ENCODE measurements at regions not wholly inside any gene's neighbourhood (a gene's known extent, or its start where the extent isn't known, plus 50 kb on each side); places are given as distances from the start of the nearest gene placed in this dataset.

- no peak for DNase-seq (ENCODE audit: low spot score)
- no peak for TF ChIP-seq CTCF (IDR thresholded peaks at IDR 0.05; ENCODE audit: extremely low read depth, missing control alignments)
These were observed 411.7 kb upstream of the MYT1L start for GRCh38 chr2:2742726-2743125.

GRCh38 chr2:2740238-2740775, 409.2 kb upstream of the MYT1L start:
- no peak for DNase-seq (ENCODE audit: low spot score)
- no peak for TF ChIP-seq CTCF (IDR thresholded peaks at IDR 0.05; ENCODE audit: extremely low read depth, missing control alignments)

GRCh38 chr2:2739231-2739795, 408.2 kb upstream of the MYT1L start:
- no peak for DNase-seq (ENCODE audit: low spot score)
- TF ChIP-seq CTCF (IDR thresholded peaks at IDR 0.05; ENCODE audit: extremely low read depth, missing control alignments) = no peak

GRCh38 chr2:2738684-2739083, 407.6 kb upstream of the MYT1L start:
- no peak for TF ChIP-seq CTCF (IDR thresholded peaks at IDR 0.05; ENCODE audit: extremely low read depth, missing control alignments)
- no peak for DNase-seq (ENCODE audit: low spot score)

GRCh38 chr2:2738276-2738675, 407.2 kb upstream of the MYT1L start:
- DNase-seq (ENCODE audit: low spot score) = no peak
- no peak for TF ChIP-seq CTCF (IDR thresholded peaks at IDR 0.05; ENCODE audit: extremely low read depth, missing control alignments)

- TF ChIP-seq CTCF (IDR thresholded peaks at IDR 0.05; ENCODE audit: extremely low read depth, missing control alignments) = no peak
These were observed 404.0 kb upstream of the MYT1L start for GRCh38 chr2:2735041-2735440.

GRCh38 chr2:2734308-2734707, 403.2 kb upstream of the MYT1L start:
- no peak for DNase-seq (ENCODE audit: low spot score)
- no peak for TF ChIP-seq CTCF (IDR thresholded peaks at IDR 0.05; ENCODE audit: extremely low read depth, missing control alignments)

More at GRCh38 chr2:2735041-2735440, 404.0 kb upstream of the MYT1L start:
- no peak for DNase-seq (ENCODE audit: low spot score)
